GM03348 (cell line): ENCODE measurements at regions not wholly inside any gene's neighbourhood (a gene's known extent, or its start where the extent isn't known, plus 50 kb on each side); places are given as distances from the start of the nearest gene placed in this dataset.
"Not testable (repeated sequence)": the region's sequence is repeated elsewhere in the genome, so short reads cannot be mapped to it uniquely, and the experiment has no call there.

Experiments
- DNase-seq: peaks from one replicate; pipeline ENCODE4 v3.0.0; 2012; ENCODE audit warnings: low spot score

- DNase-seq, result not testable (repeated sequence)
Observed at GRCh38 chr6:106723419-106723818, 94.0 kb downstream of the QRSL1 start.

- not testable (repeated sequence) for DNase-seq
Observed at GRCh38 chr6:106721189-106721588, 91.8 kb downstream of the QRSL1 start.
